ENCODE measurements at regions not wholly inside any gene's neighbourhood (a gene's known extent, or its start where the extent isn't known, plus 50 kb on each side); places are given as distances from the start of the nearest gene placed in this dataset.

- DNase-seq (ENCODE audit: low read depth in 1 of 2, low spot score in 1 of 2): no peak
- Histone ChIP-seq H3K4me3 (replicated peaks; ENCODE audit: insufficient read depth, low read length) (no peak overlapping the region), H3K27me3 (ENCODE audit: insufficient read depth, poor library complexity, severe bottlenecking) (peaks cover 17% of the 10 kb centered on the region), H3K27ac (replicated peaks) (no peak overlapping the region)
- no peak for TF ChIP-seq CTCF (IDR thresholded peaks at IDR 0.05; ENCODE audit: insufficient read depth, low read length)
- no peak for TF ChIP-seq GABPA (IDR thresholded peaks at IDR 0.05; ENCODE audit: low read depth)
- TF ChIP-seq REST (IDR thresholded peaks at IDR 0.05; ENCODE audit: insufficient replicate concordance, low read depth): no peak
- TF ChIP-seq POLR2AphosphoS5 (IDR thresholded peaks at IDR 0.05; ENCODE audit: low read depth): no peak
- no peak for TF ChIP-seq SPI1 (IDR thresholded peaks at IDR 0.05; ENCODE audit: borderline replicate concordance, low read depth)
These were observed 59.4 kb upstream of the NKX2-2 start for GRCh38 chr20:21573259-21573658.

- TF ChIP-seq GABPA (IDR thresholded peaks at IDR 0.05; ENCODE audit: low read depth) (no peak), CTCF (IDR thresholded peaks at IDR 0.05; ENCODE audit: insufficient read depth, low read length) (peak; percentile 63)
- no peak for DNase-seq (ENCODE audit: low read depth in 1 of 2, low spot score in 1 of 2)
These were observed 58.2 kb upstream of the NKX2-2 start for GRCh38 chr20:21571841-21572690.

GRCh38 chr20:21570285-21570992, 56.6 kb upstream of the NKX2-2 start:
- H3K27me3 ChIP-seq (ENCODE audit: insufficient read depth, poor library complexity, severe bottlenecking): peaks cover 21% of the 10 kb centered on the region
- DNase-seq (ENCODE audit: low read depth in 1 of 2, low spot score in 1 of 2): no peak
- TF ChIP-seq POLR2AphosphoS5 (IDR thresholded peaks at IDR 0.05; ENCODE audit: low read depth): no peak
- no peak for TF ChIP-seq GABPA (IDR thresholded peaks at IDR 0.05; ENCODE audit: low read depth)
- TF ChIP-seq REST (IDR thresholded peaks at IDR 0.05; ENCODE audit: insufficient replicate concordance, low read depth): no peak
- TF ChIP-seq CTCF (IDR thresholded peaks at IDR 0.05; ENCODE audit: insufficient read depth, low read length): no peak
- no peak for TF ChIP-seq SPI1 (IDR thresholded peaks at IDR 0.05; ENCODE audit: borderline replicate concordance, low read depth)
- no peak overlapping the region for H3K27ac ChIP-seq (replicated peaks)
- no peak overlapping the region for H3K4me3 ChIP-seq (replicated peaks; ENCODE audit: insufficient read depth, low read length)

More at GRCh38 chr20:21571841-21572690, 58.2 kb upstream of the NKX2-2 start:
- H3K27me3 ChIP-seq (ENCODE audit: insufficient read depth, poor library complexity, severe bottlenecking): peaks cover 21% of the 10 kb centered on the region
- H3K27ac ChIP-seq (replicated peaks): no peak overlapping the region
- no peak overlapping the region for H3K4me3 ChIP-seq (replicated peaks; ENCODE audit: insufficient read depth, low read length)
